T follicular helper cell (primary cell): ENCODE measurements at regions not wholly inside any gene's neighbourhood (a gene's known extent, or its start where the extent isn't known, plus 50 kb on each side); places are given as distances from the start of the nearest gene placed in this dataset.

Experiments
- DNase-seq: peaks from one replicate; pipeline ENCODE4 v3.0.0-alpha.2; 2020; ENCODE audit warnings: low read depth

- no peak for DNase-seq
Observed at GRCh38 chr11:113581713-113582112, 106.5 kb upstream of the DRD2 start.

GRCh38 chr11:113579292-113579940, 104.2 kb upstream of the DRD2 start:
- no peak for DNase-seq

DNA sequence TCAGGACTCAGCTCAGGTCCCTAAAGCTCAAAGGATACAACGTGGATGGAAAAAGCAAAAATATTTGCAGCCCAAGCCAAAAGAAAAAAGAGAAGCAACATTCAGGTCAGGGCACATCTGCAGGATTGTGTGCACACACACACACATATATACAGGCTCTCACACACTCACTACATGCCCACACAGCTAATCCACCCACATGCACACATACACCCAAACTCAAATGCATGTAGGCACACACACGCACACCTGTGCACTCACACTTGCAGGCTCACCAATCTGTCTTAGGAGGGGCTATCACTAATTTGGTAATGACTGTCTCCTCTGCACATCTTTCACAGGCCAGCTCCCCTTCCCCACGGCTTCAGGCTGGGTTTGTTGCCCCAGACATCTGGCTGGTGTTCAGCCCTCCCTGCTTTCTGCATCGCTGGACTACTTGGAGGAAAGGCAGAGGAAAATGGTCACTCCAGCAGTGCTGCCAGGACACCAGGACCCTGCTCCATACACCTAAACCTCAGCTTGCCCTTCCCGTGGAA, 103.6 kb upstream of the DRD2 start:
- no peak for DNase-seq

GRCh38 chr11:113578033-113578380, 102.8 kb upstream of the DRD2 start:
- DNase-seq, result no peak

- DNase-seq, result no peak
Observed at GRCh38 chr11:113577356-113578032, 102.3 kb upstream of the DRD2 start.

DNA sequence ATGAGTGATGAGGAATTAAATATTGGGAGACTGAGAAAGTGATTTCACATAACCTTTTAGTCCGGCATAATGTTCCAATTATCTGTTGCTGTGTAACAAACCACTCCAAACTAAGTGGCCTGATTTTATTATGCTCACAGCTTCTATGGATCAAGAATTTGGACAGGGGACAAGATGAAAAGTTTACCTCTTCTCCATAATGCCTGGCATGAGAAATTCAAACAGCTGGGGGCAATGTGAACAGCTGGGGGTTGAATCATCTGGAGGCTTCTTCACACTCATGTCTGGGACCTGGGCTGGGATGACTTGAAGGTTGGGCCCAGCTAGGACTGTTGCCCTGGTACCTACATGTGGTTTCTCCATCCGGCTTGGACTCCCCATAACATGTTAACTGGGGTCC, 99.4 kb upstream of the DRD2 start:
- no peak for DNase-seq

DNA sequence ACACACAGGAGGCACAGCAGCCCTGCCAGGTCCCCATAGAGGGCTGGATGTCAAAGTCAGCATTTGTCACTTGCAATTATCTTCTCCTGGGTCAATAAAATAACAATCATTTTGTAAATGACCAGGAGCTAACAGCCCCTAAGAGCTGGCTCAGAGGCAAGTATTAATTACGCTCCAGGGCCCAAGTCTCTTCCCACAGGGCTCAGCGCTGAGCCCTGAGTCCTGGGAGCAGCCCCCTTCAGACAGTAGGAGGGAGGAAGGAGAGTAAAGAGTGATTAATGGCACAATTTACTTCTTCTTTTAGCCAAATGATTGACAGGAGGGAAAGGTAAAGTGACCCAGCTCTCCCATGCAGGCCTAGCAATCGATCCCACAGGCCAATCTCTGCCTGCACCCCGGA, 99.0 kb upstream of the DRD2 start:
- no peak for DNase-seq

GRCh38 chr11:113572136-113572735, 97.0 kb upstream of the DRD2 start:
- no peak for DNase-seq

GRCh38 chr11:113571531-113571930, 96.3 kb upstream of the DRD2 start:
- no peak for DNase-seq

- DNase-seq, result no peak
Observed at GRCh38 chr11:113570906-113571305, 95.7 kb upstream of the DRD2 start.

DNA sequence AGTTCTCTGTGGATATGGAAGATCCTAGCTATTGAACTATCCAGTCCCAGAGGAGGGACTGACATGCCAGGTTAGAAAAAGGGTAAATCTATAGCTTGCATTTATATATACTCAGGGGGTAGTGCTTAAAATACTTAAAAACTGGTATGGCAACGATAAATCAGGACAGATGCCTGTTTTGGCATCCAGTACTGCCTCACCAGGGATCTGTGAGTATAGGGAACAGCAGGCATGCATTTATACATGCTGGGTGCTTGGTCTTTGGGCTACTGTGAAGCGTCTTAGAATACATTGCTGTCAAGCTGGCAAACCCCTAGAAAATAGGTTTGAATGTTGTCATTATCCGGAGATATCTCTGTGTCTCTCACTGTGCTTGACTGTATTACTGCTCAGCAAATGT, 94.2 kb upstream of the DRD2 start:
- DNase-seq, result no peak

GRCh38 chr11:113568566-113568965, 93.4 kb upstream of the DRD2 start:
- DNase-seq, result no peak

GRCh38 chr11:113567867-113568544, 92.8 kb upstream of the DRD2 start:
- DNase-seq, result no peak

- no peak for DNase-seq
Observed at GRCh38 chr11:113567097-113567496, 91.9 kb upstream of the DRD2 start.

DNA sequence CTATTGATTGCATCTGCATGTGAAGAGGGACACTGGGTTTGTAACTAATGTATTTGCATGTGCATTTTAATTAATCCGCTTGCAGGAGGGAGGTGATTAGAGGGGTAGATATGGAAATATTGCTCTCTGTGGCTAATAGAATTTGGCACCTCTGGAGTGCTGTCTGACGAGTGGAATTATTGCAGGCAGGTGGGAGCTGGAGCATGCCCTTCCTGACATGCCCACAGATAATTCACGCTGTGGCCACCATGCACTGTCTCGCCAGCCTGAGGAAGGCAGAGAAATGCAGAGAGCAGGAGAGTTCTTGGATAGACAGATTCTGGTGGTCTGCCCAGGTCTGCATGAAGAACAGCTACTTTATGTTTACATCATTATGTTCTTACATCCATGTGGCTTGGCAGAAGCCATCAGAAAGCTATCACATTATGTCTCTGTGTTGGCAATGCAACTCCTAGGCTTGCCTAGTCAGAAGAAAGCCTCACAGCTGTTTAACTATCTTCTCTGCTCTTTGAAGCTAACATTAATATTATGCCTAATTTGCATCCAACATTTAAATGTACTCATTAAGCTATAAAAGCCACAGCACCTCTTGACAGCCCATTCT, 89.4 kb upstream of the DRD2 start:
- DNase-seq, result no peak

- no peak for DNase-seq
Observed at GRCh38 chr11:113563766-113564526, 88.7 kb upstream of the DRD2 start.

DNA sequence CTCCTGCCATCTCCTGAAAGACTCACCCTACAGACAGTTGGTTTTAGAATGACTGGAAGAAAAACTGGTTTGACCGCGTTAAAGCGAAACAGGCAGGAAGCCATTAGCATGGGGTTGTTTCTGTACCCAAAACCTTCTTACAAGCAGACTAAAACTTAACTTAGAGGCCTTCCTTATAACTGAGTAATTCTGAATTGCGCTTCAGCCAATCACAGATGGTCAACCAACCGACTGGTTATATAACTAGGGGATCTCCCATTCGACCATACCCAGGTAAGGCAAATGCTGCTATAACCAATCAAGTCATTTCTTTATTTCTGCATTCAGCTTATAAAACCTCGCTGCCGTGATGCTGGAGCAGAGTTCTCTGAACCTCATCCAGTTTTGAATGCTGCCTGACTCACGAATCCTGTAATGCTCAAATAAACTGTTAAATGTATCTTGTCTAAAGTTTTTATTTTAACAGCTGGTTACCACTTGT, 87.8 kb upstream of the DRD2 start:
- no peak for DNase-seq

DNA sequence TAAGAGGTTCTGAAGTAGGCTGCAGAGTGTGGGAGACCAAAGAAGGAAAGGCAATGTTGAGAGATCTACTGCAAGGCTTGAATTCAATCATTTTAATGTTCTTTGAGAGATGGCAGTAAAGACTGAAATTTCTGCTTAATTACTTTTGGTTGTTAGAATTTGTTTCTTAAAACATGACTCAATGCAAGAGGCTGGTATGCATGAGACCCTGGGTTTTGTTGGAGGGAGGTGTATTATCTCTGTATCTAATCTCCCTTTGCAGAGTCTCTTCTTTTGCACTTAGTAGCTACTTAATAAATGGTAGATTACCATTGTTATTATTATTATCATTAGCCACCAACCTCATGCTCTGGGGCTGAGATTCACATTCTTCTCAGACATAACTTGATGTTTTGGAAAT, 87.4 kb upstream of the DRD2 start:
- DNase-seq, result no peak

DNA sequence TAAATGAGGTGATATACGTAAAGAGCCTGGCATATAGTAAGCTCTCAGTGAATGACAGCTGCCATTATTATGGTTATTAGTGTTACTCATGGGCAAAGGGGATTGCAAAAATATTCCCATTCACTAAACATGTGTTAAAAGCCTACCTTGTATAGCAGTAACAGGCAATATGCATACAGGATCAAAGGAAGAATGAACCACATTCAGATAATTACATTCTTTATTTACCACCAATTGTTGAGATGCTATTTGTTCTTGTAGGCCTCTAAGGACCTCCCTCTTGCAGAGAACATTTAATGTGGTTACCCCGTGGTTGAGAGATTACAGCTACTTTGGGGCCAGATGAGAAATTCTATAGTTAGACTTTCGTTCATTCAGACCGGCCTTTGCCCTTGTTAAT, 82.7 kb upstream of the DRD2 start:
- DNase-seq, result no peak

DNA sequence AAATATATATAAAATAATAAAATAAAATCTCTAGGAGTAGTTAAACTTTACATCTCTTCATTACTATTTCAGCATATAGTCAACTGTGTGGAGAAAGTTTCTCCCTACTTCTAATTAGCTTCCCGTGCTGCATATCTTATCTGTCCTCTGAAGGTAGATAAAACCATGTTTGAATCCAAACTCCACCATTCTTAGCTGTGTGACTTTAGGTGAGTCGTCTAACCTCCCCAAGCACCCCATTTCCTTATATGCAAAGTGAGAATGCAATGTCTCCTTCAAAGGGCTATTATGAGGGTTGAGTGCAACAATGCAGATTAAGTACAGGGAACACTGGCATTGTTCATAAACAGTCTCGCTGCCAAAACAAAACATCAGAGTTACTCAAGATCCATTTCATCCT, 80.8 kb upstream of the DRD2 start:
- DNase-seq, result no peak

- DNase-seq, result no peak
Observed at GRCh38 chr11:113555071-113555619, 79.9 kb upstream of the DRD2 start.
